Naive thymus-derived CD4-positive, alpha-beta T cell (primary cell): ENCODE measurements at regions not wholly inside any gene's neighbourhood (a gene's known extent, or its start where the extent isn't known, plus 50 kb on each side); places are given as distances from the start of the nearest gene placed in this dataset.
A peak's percentile ranks its signal among the peaks of the same experiment; 100 is the strongest.

ENCODE experiments used
- ATAC-seq: fragments of 150-1000 bp; cut with Tn5 transposase; 2 replicates; pipeline ENCODE4 v1.10.0; 2021; ENCODE audit warnings: mild to moderate bottlenecking, moderate library complexity
- CTCF ChIA-PET: fragments of 350-600 bp; sonication (Branson Sonifier 250); formaldehyde crosslinking; loops from one replicate; lab custom pipeline; 2021; ENCODE audit warnings: antibody characterized with exemption; lab: Charles Lee
- POLR2A ChIA-PET: fragments of 350-600 bp; sonication (Branson Sonifier 250); formaldehyde crosslinking; loops from one replicate; lab custom pipeline; 2021; ENCODE audit warnings: antibody characterized with exemption, inconsistent platforms; lab: Charles Lee
- DNase-seq, 9 donors: peaks; one replicate each; pipeline versions ENCODE4 v3.0.0 to v3.0.0-alpha.2; 2020 to 2022; ENCODE audit warnings: mixed read lengths in 1 of 9
- H3K27ac ChIP-seq: one replicate; pipeline ENCODE4 v1.7.0; 2013; ENCODE audit warnings: mild to moderate bottlenecking, low read depth, low read length, moderate library complexity
- H3K27me3 ChIP-seq, 2 donors: one replicate each; pipeline ENCODE4 v1.7.0; 2013; ENCODE audit warnings: low read length in 2 of 2, mild to moderate bottlenecking in 2 of 2, moderate library complexity in 2 of 2; ENCODE audit not compliant: control insufficient read depth in 2 of 2, insufficient read depth in 2 of 2
- H3K36me3 ChIP-seq, 3 experiments: 1 replicate in 2 of 3; 2 replicates in 1 of 3; pipeline ENCODE4 v1.7.0; 2013; ENCODE audit warnings: low read length in 3 of 3, mild to moderate bottlenecking in 3 of 3, moderate library complexity in 1 of 3; ENCODE audit not compliant: insufficient read depth in 3 of 3, control insufficient read depth in 2 of 3
- H3K4me1 ChIP-seq, 2 donors: one replicate each; pipeline ENCODE4 v1.7.0; 2013; ENCODE audit warnings: low read length in 2 of 2, mild to moderate bottlenecking in 2 of 2, moderate library complexity in 1 of 2; ENCODE audit not compliant: control insufficient read depth in 2 of 2, insufficient read depth in 2 of 2
- H3K4me3 ChIP-seq: 2 replicates; pipeline ENCODE4 v1.7.0; 2013; ENCODE audit warnings: mild to moderate bottlenecking, low read length
- H3K9me3 ChIP-seq, 3 experiments: 1 replicate in 2 of 3; 2 replicates in 1 of 3; pipeline ENCODE4 v1.7.0; 2013; ENCODE audit warnings: low read length in 3 of 3; ENCODE audit not compliant: control insufficient read depth in 2 of 3
- H3K27ac Mint-ChIP-seq, 9 donors: one replicate each; pipeline ENCODE4 v1.8.0; 2020 to 2022; ENCODE audit warnings: mixed read lengths in 9 of 9, mild to moderate bottlenecking in 8 of 9, moderate library complexity in 5 of 9, inconsistent platforms in 2 of 9
- H3K27me3 Mint-ChIP-seq, 5 donors: one replicate each; pipeline ENCODE4 v1.8.0; 2021 to 2022; ENCODE audit warnings: mixed read lengths in 5 of 5, mild to moderate bottlenecking in 1 of 5
- H3K36me3 Mint-ChIP-seq, 5 donors: one replicate each; pipeline ENCODE4 v1.8.0; 2020 to 2022; ENCODE audit warnings: mixed read lengths in 5 of 5, mild to moderate bottlenecking in 3 of 5, inconsistent platforms in 1 of 5
- H3K4me1 Mint-ChIP-seq, 7 donors: one replicate each; pipeline ENCODE4 v1.8.0; 2020 to 2022; ENCODE audit warnings: mixed read lengths in 7 of 7, mild to moderate bottlenecking in 3 of 7, inconsistent platforms in 1 of 7
- H3K4me3 Mint-ChIP-seq, 10 donors: one replicate each; pipeline ENCODE4 v1.8.0; 2020 to 2022; ENCODE audit warnings: mild to moderate bottlenecking in 10 of 10, mixed read lengths in 10 of 10, moderate library complexity in 6 of 10, inconsistent platforms in 2 of 10
- H3K9me3 Mint-ChIP-seq, 11 donors: one replicate each; pipeline ENCODE4 v1.8.0; 2020 to 2022; ENCODE audit warnings: mixed read lengths in 11 of 11, mild to moderate bottlenecking in 4 of 11, inconsistent platforms in 1 of 11, moderate library complexity in 1 of 11
- intact Hi-C, 2 donors: fragments of 100-400 bp; cut with micrococcal nuclease; formaldehyde crosslinking; loops; one replicate each; pipeline ENCODE4 v1.15.1; 2023

GRCh38 chr3:72368331-72368975 lies 479.8 kb downstream of the SHQ1 start:
- Mint-ChIP-seq H3K9me3 (peaks cover 0 to 4% (median 0%) of the 10 kb centered on the region in 11 donors), H3K36me3 (peaks cover 0 to 1% (median 0%) of the 10 kb centered on the region in 5 donors), H3K27me3 (no peaks in the 10 kb centered on the region), H3K4me1 (peaks cover 3 to 23% (median 22%) of the 10 kb centered on the region in 7 donors), H3K4me3 (no peak overlapping the region), H3K27ac (no peak overlapping the region)
- CTCF ChIA-PET: no interaction called here
- DNase-seq (no peak), ATAC-seq (no peak)
- Histone ChIP-seq H3K4me3 (no peak overlapping the region), H3K36me3 (no peaks in the 10 kb centered on the region), H3K4me1 (peaks cover 0 to 7% of the 10 kb centered on the region in 2 donors), H3K27ac (no peak overlapping the region), H3K27me3 (no peaks in the 10 kb centered on the region), H3K9me3 (no peaks in the 10 kb centered on the region)
- intact Hi-C loops: no loop called here
- POLR2A ChIA-PET: no interaction called here

GRCh38 chr3:72361990-72362389 lies 486.3 kb downstream of the SHQ1 start:
- intact Hi-C loops: no loop called here
- peaks cover 0 to 3% of the 10 kb centered on the region in 2 donors for H3K27me3 ChIP-seq
- H3K4me1 ChIP-seq: no peaks in the 10 kb centered on the region
- Mint-ChIP-seq H3K27me3 (peaks cover 0 to 8% (median 0%) of the 10 kb centered on the region in 5 donors), H3K4me1 (peaks cover 0 to 11% (median 7%) of the 10 kb centered on the region in 7 donors), H3K27ac (no peak overlapping the region), H3K4me3 (no peak overlapping the region), H3K9me3 (peaks cover 0 to 14% (median 4%) of the 10 kb centered on the region in 11 donors), H3K36me3 (peaks cover 0 to 9% (median 0%) of the 10 kb centered on the region in 5 donors)
- H3K9me3 ChIP-seq: no peaks in the 10 kb centered on the region
- ATAC-seq (no peak), DNase-seq (no peak)
- no peak overlapping the region for H3K4me3 ChIP-seq
- H3K36me3 ChIP-seq: no peaks in the 10 kb centered on the region
- ChIA-PET CTCF (no interaction called here), POLR2A (interaction anchor here (1.5 kb wide), 1 partner anchor 14 kb away, joined by 3 read pairs; no protein-coding TSS in a partner anchor)
- H3K27ac ChIP-seq: no peak overlapping the region

- no peaks in the 10 kb centered on the region for H3K4me1 ChIP-seq
- peaks cover 0 to 8% (median 0%) of the 10 kb centered on the region in 5 donors for H3K27me3 Mint-ChIP-seq
- ChIA-PET POLR2A (no interaction called here), CTCF (no interaction called here)
- peaks cover 0 to 3% of the 10 kb centered on the region in 2 donors for H3K27me3 ChIP-seq
- no peak overlapping the region for H3K27ac Mint-ChIP-seq
- no peak for DNase-seq
- peaks cover 0 to 9% (median 0%) of the 10 kb centered on the region in 5 donors for H3K36me3 Mint-ChIP-seq
- no peak overlapping the region for H3K27ac ChIP-seq
- peaks cover 0 to 12% (median 4%) of the 10 kb centered on the region in 11 donors for H3K9me3 Mint-ChIP-seq
- H3K4me1 Mint-ChIP-seq: peaks cover 0 to 16% (median 11%) of the 10 kb centered on the region in 7 donors
- H3K36me3 ChIP-seq: no peaks in the 10 kb centered on the region
- ATAC-seq: no peak
- H3K9me3 ChIP-seq: no peaks in the 10 kb centered on the region
- no peak overlapping the region for H3K4me3 Mint-ChIP-seq
- intact Hi-C loops: no loop called here
- H3K4me3 ChIP-seq: no peak overlapping the region
Measured at GRCh38 chr3:72359743-72360142, 488.5 kb downstream of the SHQ1 start.

GRCh38 chr3:72355168-72355567 lies 493.1 kb downstream of the SHQ1 start:
- H3K27me3 Mint-ChIP-seq: peaks cover 0 to 15% (median 0%) of the 10 kb centered on the region in 5 donors
- Histone ChIP-seq H3K27me3 (peaks cover 0 to 3% of the 10 kb centered on the region in 2 donors), H3K4me1 (no peaks in the 10 kb centered on the region), H3K4me3 (no peak overlapping the region), H3K27ac (no peak overlapping the region), H3K36me3 (no peaks in the 10 kb centered on the region), H3K9me3 (no peaks in the 10 kb centered on the region)
- DNase-seq (no peak), ATAC-seq (no peak)
- no peak overlapping the region for H3K4me3 Mint-ChIP-seq
- intact Hi-C loops: no loop called here
- CTCF ChIA-PET: interaction anchor here (0.8 kb wide), 1 partner anchor 15 kb away, joined by 3 read pairs; no protein-coding TSS in a partner anchor
- peaks cover 0 to 4% (median 0%) of the 10 kb centered on the region in 11 donors for H3K9me3 Mint-ChIP-seq
- no peak overlapping the region for H3K27ac Mint-ChIP-seq
- H3K4me1 Mint-ChIP-seq: peaks cover 0 to 10% (median 0%) of the 10 kb centered on the region in 7 donors
- POLR2A ChIA-PET: no interaction called here
- H3K36me3 Mint-ChIP-seq: no peaks in the 10 kb centered on the region

- ATAC-seq: no peak
- Mint-ChIP-seq H3K4me1 (peaks cover 0 to 13% (median 0%) of the 10 kb centered on the region in 7 donors), H3K27ac (no peak overlapping the region), H3K4me3 (no peak overlapping the region), H3K27me3 (peaks cover 0 to 12% (median 0%) of the 10 kb centered on the region in 5 donors), H3K9me3 (peaks cover 0 to 4% (median 0%) of the 10 kb centered on the region in 11 donors), H3K36me3 (peaks cover 0 to 1% (median 0%) of the 10 kb centered on the region in 5 donors)
- no peak overlapping the region for H3K27ac ChIP-seq
- no peaks in the 10 kb centered on the region for H3K4me1 ChIP-seq
- no peaks in the 10 kb centered on the region for H3K9me3 ChIP-seq
- peaks cover 0 to 3% of the 10 kb centered on the region in 2 donors for H3K27me3 ChIP-seq
- H3K36me3 ChIP-seq: no peaks in the 10 kb centered on the region
- intact Hi-C loops: no loop called here
- no peak for DNase-seq
- ChIA-PET POLR2A (interaction anchor here (0.7 kb wide), 1 partner anchor 12 kb away, joined by 3 read pairs; no protein-coding TSS in a partner anchor), CTCF (no interaction called here)
- H3K4me3 ChIP-seq: no peak overlapping the region
Measured at GRCh38 chr3:72354486-72354885, 493.8 kb downstream of the SHQ1 start.

GRCh38 chr3:72353236-72354128 lies 494.8 kb downstream of the SHQ1 start:
- H3K4me3 Mint-ChIP-seq: no peak overlapping the region

More at GRCh38 chr3:72353236-72354128, 494.8 kb downstream of the SHQ1 start:
- H3K36me3 Mint-ChIP-seq: peaks cover 0 to 6% (median 0%) of the 10 kb centered on the region in 5 donors
- H3K9me3 Mint-ChIP-seq: peaks cover 0 to 3% (median 0%) of the 10 kb centered on the region in 11 donors
- DNase-seq: no peak
- no peak for ATAC-seq
- Histone ChIP-seq H3K36me3 (no peaks in the 10 kb centered on the region), H3K9me3 (no peaks in the 10 kb centered on the region), H3K27ac (no peak overlapping the region), H3K4me3 (no peak overlapping the region), H3K27me3 (no peaks in the 10 kb centered on the region), H3K4me1 (peaks cover 0 to 7% of the 10 kb centered on the region in 2 donors)
- intact Hi-C loops: no loop called here
- peaks cover 0 to 12% (median 0%) of the 10 kb centered on the region in 5 donors for H3K27me3 Mint-ChIP-seq
- peaks cover 0 to 23% (median 10%) of the 10 kb centered on the region in 7 donors for H3K4me1 Mint-ChIP-seq
- ChIA-PET CTCF (no interaction called here), POLR2A (interaction anchor here (0.7 kb wide), 1 partner anchor 13 kb away, joined by 3 read pairs; no protein-coding TSS in a partner anchor)
- peak overlapping the region in 1 of 9 donors; percentile 17 for H3K27ac Mint-ChIP-seq
